ENCODE measurements at regions not wholly inside any gene's neighbourhood (a gene's known extent, or its start where the extent isn't known, plus 50 kb on each side); places are given as distances from the start of the nearest gene placed in this dataset.

GRCh38 chr7:1380821-1381580, 78.3 kb downstream of the MICALL2 start:
- DNase-seq: no peak

DNA sequence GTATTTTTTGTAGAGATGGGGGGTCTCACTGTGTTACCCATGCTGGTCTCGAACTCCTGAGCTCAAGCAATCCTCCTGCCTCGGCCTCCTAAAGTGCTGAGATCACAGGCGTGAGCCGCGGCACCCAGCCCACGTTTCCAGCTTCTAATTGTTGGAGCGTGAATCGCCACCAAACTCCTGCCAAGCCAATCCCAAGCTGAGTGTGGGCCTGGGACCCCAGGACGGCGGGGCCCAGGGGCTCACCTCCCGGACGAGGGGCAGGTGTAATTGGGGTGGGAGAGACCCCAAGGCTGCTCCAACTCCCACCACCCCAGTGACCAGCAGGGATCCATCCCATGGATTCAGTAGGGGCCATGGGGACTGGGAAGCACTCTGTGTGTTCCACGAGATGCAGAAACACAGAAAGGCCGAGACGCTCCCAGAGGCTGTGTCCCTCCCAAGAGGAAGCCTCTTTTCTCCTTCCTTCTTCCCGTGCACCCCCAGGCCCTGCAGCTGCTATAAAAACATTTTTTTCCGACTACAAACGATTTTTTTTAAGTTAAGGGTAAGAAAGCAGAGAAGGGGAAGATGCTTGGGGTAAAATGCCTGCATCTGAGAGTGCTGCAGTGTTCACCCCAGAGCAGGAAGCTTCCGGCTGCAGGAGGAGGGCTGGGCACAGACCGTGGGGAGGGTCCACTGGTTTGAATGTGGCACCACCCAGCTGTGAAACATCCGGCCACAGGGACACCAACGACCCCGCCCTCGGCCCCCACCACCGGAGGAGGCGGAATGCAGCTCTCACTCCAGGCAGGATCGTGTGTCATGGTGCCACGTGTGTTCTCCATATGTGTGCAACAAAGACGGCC, 76.5 kb downstream of the MICALL2 start:
- DNase-seq: no peak

DNA sequence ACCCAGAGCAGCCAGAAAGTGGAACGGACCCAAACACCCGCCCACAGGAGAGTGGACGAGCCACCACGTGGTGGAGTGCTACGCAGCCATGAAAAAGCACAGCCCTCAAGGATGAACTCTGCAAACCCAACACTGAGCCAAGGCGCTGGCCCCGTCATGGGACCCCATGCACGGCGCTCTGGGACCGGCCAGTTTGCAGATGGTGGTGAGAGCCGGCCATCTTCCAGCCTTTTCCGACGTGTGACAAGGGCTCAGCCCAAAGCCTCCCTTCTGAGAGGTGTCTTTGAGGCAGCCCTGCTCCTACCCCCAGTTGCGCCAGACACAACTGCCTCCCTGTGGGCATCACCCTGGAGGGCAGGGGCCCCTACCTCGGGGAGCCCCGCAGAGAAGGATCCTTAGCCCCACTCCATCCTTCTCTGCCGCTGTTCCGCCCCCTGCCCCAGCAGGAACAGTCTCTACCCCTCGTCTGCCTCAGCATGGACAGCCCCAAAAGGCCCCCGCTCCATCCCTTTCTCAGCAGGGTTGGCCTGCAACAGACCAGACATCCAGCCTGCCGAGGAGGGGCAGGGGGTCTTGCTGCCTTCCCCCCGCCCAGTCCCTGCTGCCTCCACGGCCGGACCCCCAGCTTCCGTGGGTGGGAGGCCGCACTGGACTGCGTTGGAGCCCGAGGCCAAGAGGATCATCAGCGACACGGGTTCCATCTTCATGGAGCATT, 75.7 kb downstream of the MICALL2 start:
- no peak for DNase-seq

- no peak for DNase-seq
Measured at GRCh38 chr7:1384113-1384415, 75.2 kb downstream of the MICALL2 start.
